NCI-H1105 (cell line): ENCODE measurements at regions not wholly inside any gene's neighbourhood (a gene's known extent, or its start where the extent isn't known, plus 50 kb on each side); places are given as distances from the start of the nearest gene placed in this dataset.

Experiments
- DNase-seq: peaks from one replicate; lab custom pipeline; 2025; lab: John Stamatoyannopoulos, UW

- DNase-seq, result no peak
These were observed 50.7 kb upstream of the SPATA12 start for GRCh38 chr3:57009802-57010201.

- no peak for DNase-seq
These were observed 51.1 kb upstream of the SPATA12 start for GRCh38 chr3:57009367-57009766.

- no peak for DNase-seq
These were observed 52.7 kb upstream of the SPATA12 start for GRCh38 chr3:57007521-57008460.

GRCh38 chr3:57006949-57007419 lies 53.5 kb upstream of the SPATA12 start:
- no peak for DNase-seq

GRCh38 chr3:57006179-57006657 lies 54.2 kb upstream of the SPATA12 start:
- no peak for DNase-seq

- DNase-seq, result no peak
These were observed 56.2 kb upstream of the SPATA12 start for GRCh38 chr3:57004229-57004628.

- DNase-seq, result no peak
These were observed 56.8 kb upstream of the SPATA12 start for GRCh38 chr3:57003676-57004075.

GRCh38 chr3:57001356-57001755 lies 59.1 kb upstream of the SPATA12 start:
- no peak for DNase-seq

- DNase-seq, result no peak
These were observed 60.5 kb upstream of the SPATA12 start for GRCh38 chr3:57000012-57000411.

- DNase-seq, result no peak
These were observed 60.9 kb upstream of the SPATA12 start for GRCh38 chr3:56999547-56999946.

- DNase-seq, result no peak
These were observed 62.4 kb upstream of the SPATA12 start for GRCh38 chr3:56998076-56998529.

- no peak for DNase-seq
These were observed 62.8 kb upstream of the SPATA12 start for GRCh38 chr3:56997675-56998074.

- DNase-seq, result no peak
These were observed 63.4 kb upstream of the SPATA12 start for GRCh38 chr3:56997041-56997440.

GRCh38 chr3:56994391-56994790 lies 66.1 kb upstream of the SPATA12 start:
- no peak for DNase-seq

- no peak for DNase-seq
These were observed 69.8 kb upstream of the SPATA12 start for GRCh38 chr3:56990641-56991015.

GRCh38 chr3:56989977-56990640 lies 70.4 kb upstream of the SPATA12 start:
- DNase-seq, result no peak

- DNase-seq, result no peak
These were observed 71.1 kb upstream of the SPATA12 start for GRCh38 chr3:56989169-56989976.

GRCh38 chr3:56988458-56989168 lies 71.9 kb upstream of the SPATA12 start:
- DNase-seq, result peak; percentile 41

- no peak for DNase-seq
These were observed 73.1 kb upstream of the SPATA12 start for GRCh38 chr3:56987238-56987895.

GRCh38 chr3:56986347-56986746 lies 74.1 kb upstream of the SPATA12 start:
- no peak for DNase-seq

GRCh38 chr3:56985878-56986277 lies 74.6 kb upstream of the SPATA12 start:
- no peak for DNase-seq
